HEK293 (cell line): ENCODE measurements at regions not wholly inside any gene's neighbourhood (a gene's known extent, or its start where the extent isn't known, plus 50 kb on each side); places are given as distances from the start of the nearest gene placed in this dataset.

ENCODE experiments used
- CTCF ChIA-PET: fragments of 350-600 bp; formaldehyde crosslinking; extraction: SDS; loops from one replicate; lab custom pipeline; 2021; ENCODE audit warnings: antibody characterized with exemption; lab: Yijun Ruan, JAX
- POLR2A ChIA-PET: fragments of 300-600 bp; formaldehyde crosslinking; extraction: SDS; loops from one replicate; lab custom pipeline; 2020; ENCODE audit warnings: antibody characterized with exemption, inconsistent platforms; lab: Yijun Ruan, JAX
- H3K27ac ChIP-seq: fragments of 200-500 bp; sonication (Bioruptor generic); 2 replicates; pipeline ENCODE4 v1.5.1; 2014; ENCODE audit warnings: low read depth, low read length, control low read depth, inconsistent platforms; ENCODE audit errors: extremely low read depth
- H3K36me3 ChIP-seq, 2 experiments: fragments of 200-500 bp in 1 of 2; sonication (Bioruptor generic) in 1 of 2; 1 replicate in 1 of 2; 2 replicates in 1 of 2; pipeline ENCODE4 v1.5.1; 2014 to 2017; ENCODE audit warnings: inconsistent platforms in 2 of 2, low read length in 2 of 2; ENCODE audit not compliant: control insufficient read depth in 2 of 2, insufficient read depth in 1 of 2
- H3K4me1 ChIP-seq: fragments of 200-500 bp; sonication (Bioruptor generic); 2 replicates; pipeline ENCODE4 v1.5.1; 2014; ENCODE audit warnings: mild to moderate bottlenecking, low read length, inconsistent platforms; ENCODE audit not compliant: control insufficient read depth, insufficient read depth
- H3K4me3 ChIP-seq: 2 replicates; pipeline ENCODE4 v1.5.1; 2011; ENCODE audit warnings: low read depth, mild to moderate bottlenecking, control low read depth, low read length, moderate library complexity
- H3K9me3 ChIP-seq: fragments of 200-500 bp; sonication (Bioruptor generic); 2 replicates; pipeline ENCODE4 v1.5.1; 2014; ENCODE audit warnings: low read depth, low read length, inconsistent platforms; ENCODE audit not compliant: control insufficient read depth, insufficient read depth
- EGR2 ChIP-seq: fragments of 450-650 bp; formaldehyde crosslinking; IDR thresholded peaks from 2 replicates; pipeline ENCODE4 v1.5.1; 2016; ENCODE audit warnings: low read depth, missing biosample characterization, missing genetic modification characterization
- FEZF1 ChIP-seq: fragments of 450-650 bp; formaldehyde crosslinking; IDR thresholded peaks from 2 replicates; pipeline ENCODE4 v1.5.1; 2016; ENCODE audit warnings: missing biosample characterization, missing genetic modification characterization
- HOXC10 ChIP-seq: sonication (generic); formaldehyde crosslinking; IDR thresholded peaks from 2 replicates; pipeline ENCODE4 v1.8.1; 2023; ENCODE audit warnings: mild to moderate bottlenecking, missing genetic modification reagents
- KLF8 ChIP-seq: fragments of 450-650 bp; formaldehyde crosslinking; IDR thresholded peaks from 2 replicates; pipeline ENCODE4 v1.5.1; 2016; ENCODE audit warnings: missing biosample characterization, missing genetic modification characterization
- KLF9 ChIP-seq: fragments of 450-650 bp; formaldehyde crosslinking; IDR thresholded peaks from 2 replicates; pipeline ENCODE4 v1.5.1; 2016; ENCODE audit warnings: missing biosample characterization, missing genetic modification characterization, low read depth
- OVOL3 ChIP-seq: fragments of 450-650 bp; formaldehyde crosslinking; IDR thresholded peaks from 2 replicates; pipeline ENCODE4 v1.5.1; 2016; ENCODE audit warnings: missing biosample characterization, missing genetic modification characterization
- PRDM10 ChIP-seq: fragments of 450-650 bp; formaldehyde crosslinking; IDR thresholded peaks from 2 replicates; pipeline ENCODE4 v1.5.1; 2016; ENCODE audit warnings: missing biosample characterization, missing genetic modification characterization
- ZBTB11 ChIP-seq: fragments of 450-650 bp; formaldehyde crosslinking; conservative IDR thresholded peaks from 2 replicates; pipeline ENCODE4 v1.5.1; 2016; ENCODE audit warnings: low read depth, missing biosample characterization, missing genetic modification characterization
- ZBTB8A ChIP-seq: fragments of 450-650 bp; formaldehyde crosslinking; IDR thresholded peaks from 2 replicates; pipeline ENCODE4 v1.5.1; 2016; ENCODE audit warnings: missing biosample characterization, missing genetic modification characterization
- ZNF155 ChIP-seq: fragments of 450-650 bp; formaldehyde crosslinking; IDR thresholded peaks from 2 replicates; pipeline ENCODE4 v1.5.1; 2016; ENCODE audit warnings: missing biosample characterization, missing genetic modification characterization
- ZNF175 ChIP-seq: fragments of 450-650 bp; formaldehyde crosslinking; IDR thresholded peaks from 2 replicates; pipeline ENCODE4 v1.5.1; 2016; ENCODE audit warnings: missing biosample characterization, missing genetic modification characterization
- ZNF202 ChIP-seq: fragments of 450-650 bp; formaldehyde crosslinking; IDR thresholded peaks from 2 replicates; pipeline ENCODE4 v1.5.1; 2016; ENCODE audit warnings: missing biosample characterization, missing genetic modification characterization, borderline replicate concordance
- ZNF23 ChIP-seq: fragments of 450-650 bp; formaldehyde crosslinking; IDR thresholded peaks from 2 replicates; pipeline ENCODE4 v1.5.1; 2016; ENCODE audit warnings: missing biosample characterization, missing genetic modification characterization, borderline replicate concordance
- ZNF248 ChIP-seq: fragments of 450-650 bp; formaldehyde crosslinking; IDR thresholded peaks from 2 replicates; pipeline ENCODE4 v1.5.1; 2017; ENCODE audit warnings: missing biosample characterization, missing genetic modification characterization
- ZNF362 ChIP-seq: fragments of 450-650 bp; formaldehyde crosslinking; IDR thresholded peaks from 2 replicates; pipeline ENCODE4 v1.5.1; 2016; ENCODE audit warnings: missing biosample characterization, missing genetic modification characterization
- ZNF660 ChIP-seq: fragments of 450-650 bp; IDR thresholded peaks from 2 replicates; pipeline ENCODE4 v1.5.1; 2018; ENCODE audit warnings: missing biosample characterization, mild to moderate bottlenecking, missing genetic modification characterization
- ZNF701 ChIP-seq: fragments of 450-650 bp; formaldehyde crosslinking; IDR thresholded peaks from 2 replicates; pipeline ENCODE4 v1.5.1; 2016; ENCODE audit warnings: missing biosample characterization, missing genetic modification characterization
- ZSCAN5A ChIP-seq: fragments of 450-650 bp; formaldehyde crosslinking; IDR thresholded peaks from 2 replicates; pipeline ENCODE4 v1.5.1; 2016; ENCODE audit warnings: missing biosample characterization, missing genetic modification characterization

- TF ChIP-seq PRDM10 (tag by site-specific recombination) (no peak), KLF9 (no peak), KLF8 (tag by site-specific recombination) (no peak), ZNF175 (tag by site-specific recombination) (no peak), ZNF362 (no peak)
These were observed 296.9 kb downstream of the TLE4 start (continued) for GRCh38 chr9:79868567-79869189.

GRCh38 chr9:79862921-79863890 lies 291.4 kb downstream of the TLE4 start:
- ChIA-PET CTCF (no interaction called here), POLR2A (no interaction called here)
- no peaks in the 10 kb centered on the region for H3K9me3 ChIP-seq
- H3K27ac ChIP-seq, result no peak overlapping the region
- H3K4me3 ChIP-seq, result no peak overlapping the region
- no peaks in the 10 kb centered on the region for H3K36me3 ChIP-seq
- no peaks in the 10 kb centered on the region for H3K4me1 ChIP-seq
- TF ChIP-seq ZBTB8A (tag by site-specific recombination), result no peak
- TF ChIP-seq ZSCAN5A (tag by site-specific recombination), result no peak
- TF ChIP-seq ZNF701 (tag by site-specific recombination), result no peak
- TF ChIP-seq ZBTB11 (tag by site-specific recombination), result no peak
- TF ChIP-seq HOXC10 (CRISPR knock-in tag), result no peak
- TF ChIP-seq ZNF155 (tag by site-specific recombination), result no peak
- no peak for TF ChIP-seq ZNF202
- TF ChIP-seq EGR2 (tag by site-specific recombination), result no peak
- no peak for TF ChIP-seq ZNF660 (tag by site-specific recombination)
- no peak for TF ChIP-seq OVOL3 (tag by site-specific recombination)
- TF ChIP-seq ZNF248 (tag by site-specific recombination), result no peak
- no peak for TF ChIP-seq ZNF23 (tag by site-specific recombination)
- no peak for TF ChIP-seq FEZF1
